ENCODE measurements at regions not wholly inside any gene's neighbourhood (a gene's known extent, or its start where the extent isn't known, plus 50 kb on each side); places are given as distances from the start of the nearest gene placed in this dataset.

- WGBS (ENCODE audit: insufficient coverage) = 96% methylated on average over 1 of the region's 1 CpG
- peak overlapping the region in 1 of 2 donors; percentile 52 for H3K27ac Mint-ChIP-seq
These were observed 107.8 kb downstream of the GGTLC2 start for GRCh38 chr22:22752199-22752555.

GRCh38 chr22:22752556-22753477 lies 108.4 kb downstream of the GGTLC2 start:
- TF ChIP-seq CTCF (IDR thresholded peaks at IDR 0.05) = no peak
- Mint-ChIP-seq H3K36me3 (no peaks in the 10 kb centered on the region), H3K27me3 (ENCODE audit: low read depth in 2 of 2) (no peaks in the 10 kb centered on the region), H3K27ac (peak overlapping the region; percentile 94 to 97), H3K4me3 (peak overlapping the region; percentile 64), H3K9me3 (no peaks in the 10 kb centered on the region), H3K4me1 (peaks cover 69 to 76% of the 10 kb centered on the region in 2 donors)
- DNase-seq = peak in 1 of 2 donors; percentile 72
- no peaks in the 10 kb centered on the region for H3K9me3 ChIP-seq (ENCODE audit: control insufficient read depth, insufficient read depth, low read length)
- WGBS (ENCODE audit: insufficient coverage) = 70% methylated on average over 12 of the region's 12 CpGs
- intact Hi-C loops (cut with micrococcal nuclease) = loop anchor here (1.0 to 2.0 kb wide), 3 partner anchors 52 to 131 kb away; no protein-coding TSS in a partner anchor
- H3K27ac ChIP-seq (ENCODE audit: low read length) = peak overlapping the region; percentile 39
- peak in 1 of 3 donors; percentile 4 for ATAC-seq
- H3K27me3 ChIP-seq (ENCODE audit: control insufficient read depth, insufficient read depth, low read length) = no peaks in the 10 kb centered on the region
- H3K4me1 ChIP-seq (ENCODE audit: control insufficient read depth, insufficient read depth, low read length) = peaks cover 62% of the 10 kb centered on the region
- H3K4me3 ChIP-seq (ENCODE audit: low read length) = no peak overlapping the region
- no peaks in the 10 kb centered on the region for H3K36me3 ChIP-seq (ENCODE audit: control insufficient read depth, insufficient read depth, low read length)

More at GRCh38 chr22:22752199-22752555, 107.8 kb downstream of the GGTLC2 start:
- Histone ChIP-seq H3K27me3 (ENCODE audit: control insufficient read depth, insufficient read depth, low read length) (no peaks in the 10 kb centered on the region), H3K27ac (ENCODE audit: low read length) (no peak overlapping the region), H3K9me3 (ENCODE audit: control insufficient read depth, insufficient read depth, low read length) (no peaks in the 10 kb centered on the region), H3K4me1 (ENCODE audit: control insufficient read depth, insufficient read depth, low read length) (peaks cover 62% of the 10 kb centered on the region), H3K4me3 (ENCODE audit: low read length) (no peak overlapping the region), H3K36me3 (ENCODE audit: control insufficient read depth, insufficient read depth, low read length) (no peaks in the 10 kb centered on the region)
- Mint-ChIP-seq H3K9me3 (no peaks in the 10 kb centered on the region), H3K4me1 (peaks cover 70 to 76% of the 10 kb centered on the region in 2 donors), H3K27me3 (ENCODE audit: low read depth in 2 of 2) (no peaks in the 10 kb centered on the region), H3K4me3 (no peak overlapping the region), H3K36me3 (no peaks in the 10 kb centered on the region)
- no peak for TF ChIP-seq CTCF (IDR thresholded peaks at IDR 0.05)
- ATAC-seq (no peak), DNase-seq (no peak)
- intact Hi-C loops (cut with micrococcal nuclease) = loop anchor here (2.0 kb wide), 1 partner anchor 53 kb away; no protein-coding TSS in a partner anchor

GRCh38 chr22:22753526-22754267 lies 109.3 kb downstream of the GGTLC2 start:
- Mint-ChIP-seq H3K9me3 (no peaks in the 10 kb centered on the region), H3K27me3 (ENCODE audit: low read depth in 2 of 2) (no peaks in the 10 kb centered on the region), H3K27ac (peak overlapping the region; percentile 94 to 97), H3K36me3 (no peaks in the 10 kb centered on the region), H3K4me1 (peaks cover 68 to 78% of the 10 kb centered on the region in 2 donors), H3K4me3 (peak overlapping the region; percentile 64)
- Histone ChIP-seq H3K4me3 (ENCODE audit: low read length) (no peak overlapping the region), H3K27me3 (ENCODE audit: control insufficient read depth, insufficient read depth, low read length) (no peaks in the 10 kb centered on the region), H3K4me1 (ENCODE audit: control insufficient read depth, insufficient read depth, low read length) (peaks cover 66% of the 10 kb centered on the region), H3K9me3 (ENCODE audit: control insufficient read depth, insufficient read depth, low read length) (no peaks in the 10 kb centered on the region), H3K36me3 (ENCODE audit: control insufficient read depth, insufficient read depth, low read length) (no peaks in the 10 kb centered on the region), H3K27ac (ENCODE audit: low read length) (peak overlapping the region; percentile 39)
- ATAC-seq (peak; percentile 81 to 88 (median 88)), DNase-seq (peak; percentile 73 to 91)
- TF ChIP-seq CTCF (IDR thresholded peaks at IDR 0.05) = peak; percentile 86
- intact Hi-C loops (cut with micrococcal nuclease) = loop anchor here (1.0 to 2.0 kb wide), 3 partner anchors 51 to 131 kb away; no protein-coding TSS in a partner anchor
- 44% methylated on average over 7 of the region's 7 CpGs for WGBS (ENCODE audit: insufficient coverage)
